Effector memory CD4-positive, alpha-beta T cell (primary cell): ENCODE measurements at regions not wholly inside any gene's neighbourhood (a gene's known extent, or its start where the extent isn't known, plus 50 kb on each side); places are given as distances from the start of the nearest gene placed in this dataset.
"Not testable (repeated sequence)": the region's sequence is repeated elsewhere in the genome, so short reads cannot be mapped to it uniquely, and the experiment has no call there.

Experiments used
- DNase-seq, 3 donors: peaks; one replicate each; pipeline ENCODE4 v3.0.0-alpha.2; 2020
- H3K27ac ChIP-seq: 2 replicates; pipeline ENCODE4 v1.7.0; 2013; ENCODE audit warnings: mild to moderate bottlenecking, low read length, moderate library complexity; ENCODE audit not compliant: insufficient read depth, poor library complexity, severe bottlenecking
- H3K27me3 ChIP-seq: replicated peaks from 2 replicates; pipeline ENCODE4 v1.7.0; 2013; ENCODE audit warnings: mild to moderate bottlenecking, low read length; ENCODE audit not compliant: insufficient read depth, control insufficient read depth, poor library complexity, severe bottlenecking
- H3K36me3 ChIP-seq: 2 replicates; pipeline ENCODE4 v1.7.0; 2013; ENCODE audit warnings: mild to moderate bottlenecking, low read length, moderate library complexity; ENCODE audit not compliant: control insufficient read depth, insufficient read depth
- H3K4me1 ChIP-seq: 2 replicates; pipeline ENCODE4 v1.7.0; 2013; ENCODE audit warnings: low read length, mild to moderate bottlenecking; ENCODE audit not compliant: control insufficient read depth, insufficient read depth, poor library complexity, severe bottlenecking
- H3K4me3 ChIP-seq: 2 replicates; pipeline ENCODE4 v1.7.0; 2013; ENCODE audit warnings: low read length, low read depth, mild to moderate bottlenecking; ENCODE audit not compliant: insufficient read depth, poor library complexity, severe bottlenecking
- H3K9me3 ChIP-seq: 2 replicates; pipeline ENCODE4 v1.7.0; 2013; ENCODE audit warnings: mild to moderate bottlenecking, low read length, moderate library complexity; ENCODE audit not compliant: control insufficient read depth

DNA sequence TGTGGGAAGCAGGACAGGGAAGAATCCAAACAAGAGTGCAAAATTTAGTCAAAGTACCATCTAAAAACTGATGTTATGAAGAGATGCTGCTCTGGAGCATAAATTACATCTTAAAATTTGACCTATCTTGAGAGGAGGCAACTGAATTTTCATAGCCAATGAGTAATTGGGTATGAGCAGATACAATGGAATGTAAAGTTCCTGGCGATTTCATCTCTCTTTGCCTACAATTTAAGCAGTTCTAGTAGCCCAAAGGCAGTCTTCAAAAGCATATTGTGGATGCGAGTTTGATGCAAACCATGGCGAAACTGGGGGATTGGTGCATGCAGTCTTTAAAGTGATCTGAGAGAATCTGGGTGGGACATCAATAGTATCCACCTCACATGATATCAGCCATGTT is 1265.9 kb downstream of the BRINP3 start:
- H3K36me3 ChIP-seq = no peaks in the 10 kb centered on the region
- no peak for DNase-seq

DNA sequence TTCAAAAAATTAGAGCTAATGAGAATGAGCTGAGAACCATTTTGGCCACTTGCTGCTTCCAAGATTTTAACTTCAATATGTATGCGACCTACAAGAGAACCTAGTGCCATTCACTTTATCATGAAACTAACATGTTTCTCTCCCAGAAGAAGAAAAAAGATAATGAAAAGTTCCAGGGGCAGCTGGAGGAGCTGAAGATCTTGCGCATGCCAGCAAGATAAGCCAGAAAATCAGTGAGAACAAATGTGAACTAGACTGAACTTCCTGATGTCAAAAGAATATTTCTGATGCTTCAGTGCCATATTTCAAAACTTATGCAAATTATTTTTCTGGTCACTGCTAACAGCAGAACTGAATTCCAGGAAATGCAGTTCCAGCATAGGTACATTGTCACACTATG is 1265.1 kb downstream of the BRINP3 start:
- no peaks in the 10 kb centered on the region for H3K9me3 ChIP-seq
- H3K4me3 ChIP-seq = no peak overlapping the region
- no peaks in the 10 kb centered on the region for H3K4me1 ChIP-seq
- no peak for DNase-seq
- H3K27ac ChIP-seq = no peak overlapping the region
- no peaks in the 10 kb centered on the region for H3K27me3 ChIP-seq
- H3K36me3 ChIP-seq = no peaks in the 10 kb centered on the region

More for the DNA sequence above, 1265.9 kb downstream of the BRINP3 start:
- no peak overlapping the region for H3K27ac ChIP-seq
- no peak overlapping the region for H3K4me3 ChIP-seq
- no peaks in the 10 kb centered on the region for H3K4me1 ChIP-seq
- no peaks in the 10 kb centered on the region for H3K27me3 ChIP-seq
- no peaks in the 10 kb centered on the region for H3K9me3 ChIP-seq

DNA sequence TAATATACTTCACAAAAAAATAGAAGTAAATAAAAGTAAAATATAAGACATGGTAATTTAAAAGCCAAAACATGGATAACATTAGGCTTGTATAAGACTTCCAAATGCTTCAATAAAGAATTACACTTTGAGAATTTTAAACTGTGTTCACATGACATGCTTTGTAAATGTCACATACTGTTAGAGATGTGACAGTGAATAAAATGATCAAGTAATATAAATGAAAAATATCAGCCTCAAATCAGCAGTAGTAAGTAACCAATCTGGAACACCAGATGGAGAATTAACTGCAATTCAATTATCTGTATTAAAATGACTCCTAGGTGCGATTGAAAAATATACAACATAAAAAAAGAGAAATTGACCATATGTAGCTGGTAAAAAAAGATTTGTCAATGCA is 1260.8 kb downstream of the BRINP3 start:
- Histone ChIP-seq H3K4me1 (no peaks in the 10 kb centered on the region), H3K27ac (no peak overlapping the region), H3K27me3 (no peaks in the 10 kb centered on the region), H3K36me3 (no peaks in the 10 kb centered on the region), H3K4me3 (no peak overlapping the region), H3K9me3 (no peaks in the 10 kb centered on the region)
- no peak for DNase-seq

DNA sequence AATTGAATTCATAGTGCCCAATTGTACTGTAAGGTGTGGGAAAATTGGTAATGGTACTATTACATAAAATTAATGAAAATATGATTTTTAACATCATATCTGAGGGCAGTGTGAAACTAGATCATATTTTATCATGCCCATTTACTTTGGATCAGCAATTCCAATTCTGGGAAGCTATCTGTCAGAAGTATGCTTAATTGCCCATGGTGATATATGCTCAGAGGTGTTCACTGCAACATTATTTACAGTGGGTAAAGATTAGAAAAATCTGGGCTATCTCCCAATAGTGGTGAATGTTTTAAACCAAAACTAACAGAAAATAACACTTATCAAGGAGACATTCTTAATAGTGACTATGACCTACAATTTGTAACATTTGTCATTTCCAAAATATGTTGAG is 1260.0 kb downstream of the BRINP3 start:
- no peaks in the 10 kb centered on the region for H3K36me3 ChIP-seq
- no peak for DNase-seq
- no peak overlapping the region for H3K27ac ChIP-seq
- H3K27me3 ChIP-seq = no peaks in the 10 kb centered on the region
- H3K4me1 ChIP-seq = no peaks in the 10 kb centered on the region
- no peak overlapping the region for H3K4me3 ChIP-seq
- H3K9me3 ChIP-seq = no peaks in the 10 kb centered on the region

DNA sequence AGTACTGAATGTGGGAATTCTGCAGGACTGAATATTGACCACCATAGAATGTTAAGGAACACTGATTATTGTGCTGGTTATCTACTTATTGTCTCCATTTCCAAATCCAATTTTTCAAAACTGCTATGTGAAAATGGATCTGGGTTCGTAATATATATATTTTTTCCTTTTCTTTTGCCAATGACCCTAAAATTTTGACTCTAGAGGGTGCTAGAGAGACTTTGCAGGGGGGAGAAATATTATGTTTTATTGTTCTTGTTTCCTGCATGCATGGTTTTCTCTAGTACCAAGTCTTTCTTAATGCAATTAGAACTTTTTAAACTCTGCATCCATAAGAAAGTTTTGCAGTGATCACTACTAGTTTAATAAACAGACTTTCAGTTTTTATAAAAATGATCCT is 1256.9 kb downstream of the BRINP3 start:
- DNase-seq = no peak
- Histone ChIP-seq H3K4me1 (no peaks in the 10 kb centered on the region), H3K27ac (no peak overlapping the region), H3K27me3 (no peaks in the 10 kb centered on the region), H3K9me3 (no peaks in the 10 kb centered on the region), H3K36me3 (no peaks in the 10 kb centered on the region), H3K4me3 (no peak overlapping the region)

DNA sequence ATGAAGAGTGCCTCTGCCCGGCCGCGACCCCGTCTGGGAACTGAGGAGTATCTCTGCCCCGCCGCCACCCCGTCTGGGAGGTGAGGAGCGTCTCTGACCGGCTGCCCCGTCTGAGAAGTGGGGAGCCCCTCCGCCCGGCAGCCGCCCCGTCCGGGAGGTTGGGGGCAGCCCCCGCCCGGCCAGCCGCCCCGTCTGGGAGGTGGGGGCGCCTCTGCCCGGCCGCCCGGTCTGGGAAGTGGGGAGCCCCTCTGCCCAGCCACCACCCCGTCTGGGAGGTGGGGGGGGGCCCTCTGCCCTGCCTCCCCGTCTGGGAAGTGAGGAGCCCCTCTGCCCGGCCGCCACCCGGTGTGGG is 1251.9 kb downstream of the BRINP3 start:
- not testable (repeated sequence) for H3K4me3 ChIP-seq, H3K36me3 ChIP-seq, H3K27me3 ChIP-seq, H3K4me1 ChIP-seq, H3K9me3 ChIP-seq, H3K27ac ChIP-seq, DNase-seq

DNA sequence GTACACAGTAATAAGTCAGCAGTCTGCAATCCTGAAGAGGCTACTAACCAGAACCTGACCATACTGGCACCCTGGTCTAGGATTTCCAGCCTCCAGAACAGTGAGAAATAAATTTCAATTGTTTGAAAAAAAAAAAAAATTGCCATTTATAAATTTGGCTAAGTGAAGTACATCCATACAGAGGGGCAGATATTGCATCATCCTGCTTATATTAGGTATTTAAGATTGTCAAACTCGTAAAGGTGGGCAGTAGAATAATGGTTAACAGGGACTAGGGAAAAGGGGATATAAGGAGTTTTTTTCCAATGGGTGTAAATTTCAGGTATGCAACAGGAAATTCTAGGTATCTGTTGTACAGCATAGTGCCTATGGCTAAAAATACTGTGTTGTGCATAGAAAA is 1250.9 kb downstream of the BRINP3 start:
- no peaks in the 10 kb centered on the region for H3K4me1 ChIP-seq
- no peak for DNase-seq
- H3K36me3 ChIP-seq = no peaks in the 10 kb centered on the region
- H3K4me3 ChIP-seq = no peak overlapping the region
- no peaks in the 10 kb centered on the region for H3K9me3 ChIP-seq
- H3K27ac ChIP-seq = no peak overlapping the region
- H3K27me3 ChIP-seq = no peaks in the 10 kb centered on the region

DNA sequence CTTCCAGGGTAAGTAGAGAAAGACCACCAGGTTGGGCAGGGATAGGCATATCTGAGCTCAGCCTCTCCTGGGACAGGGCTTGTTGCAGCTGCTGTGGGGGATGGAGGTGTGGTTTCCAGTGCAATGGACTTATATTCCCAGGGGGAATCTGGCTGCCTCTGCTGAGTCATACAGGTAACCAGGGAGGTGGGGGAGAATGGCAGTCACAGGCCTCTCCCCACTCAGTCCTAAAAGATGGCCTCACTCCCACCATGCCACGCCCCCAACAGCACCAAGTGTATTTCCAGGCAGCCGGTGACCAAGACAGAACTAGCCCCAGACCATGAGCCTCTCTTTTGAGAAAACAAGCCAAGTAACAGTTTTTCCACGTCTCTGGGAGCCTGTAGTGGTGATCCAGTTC is 1240.7 kb downstream of the BRINP3 start:
- Histone ChIP-seq H3K27me3 (no peaks in the 10 kb centered on the region), H3K27ac (no peak overlapping the region), H3K36me3 (no peaks in the 10 kb centered on the region), H3K4me3 (no peak overlapping the region), H3K4me1 (no peaks in the 10 kb centered on the region), H3K9me3 (no peaks in the 10 kb centered on the region)
- no peak for DNase-seq

DNA sequence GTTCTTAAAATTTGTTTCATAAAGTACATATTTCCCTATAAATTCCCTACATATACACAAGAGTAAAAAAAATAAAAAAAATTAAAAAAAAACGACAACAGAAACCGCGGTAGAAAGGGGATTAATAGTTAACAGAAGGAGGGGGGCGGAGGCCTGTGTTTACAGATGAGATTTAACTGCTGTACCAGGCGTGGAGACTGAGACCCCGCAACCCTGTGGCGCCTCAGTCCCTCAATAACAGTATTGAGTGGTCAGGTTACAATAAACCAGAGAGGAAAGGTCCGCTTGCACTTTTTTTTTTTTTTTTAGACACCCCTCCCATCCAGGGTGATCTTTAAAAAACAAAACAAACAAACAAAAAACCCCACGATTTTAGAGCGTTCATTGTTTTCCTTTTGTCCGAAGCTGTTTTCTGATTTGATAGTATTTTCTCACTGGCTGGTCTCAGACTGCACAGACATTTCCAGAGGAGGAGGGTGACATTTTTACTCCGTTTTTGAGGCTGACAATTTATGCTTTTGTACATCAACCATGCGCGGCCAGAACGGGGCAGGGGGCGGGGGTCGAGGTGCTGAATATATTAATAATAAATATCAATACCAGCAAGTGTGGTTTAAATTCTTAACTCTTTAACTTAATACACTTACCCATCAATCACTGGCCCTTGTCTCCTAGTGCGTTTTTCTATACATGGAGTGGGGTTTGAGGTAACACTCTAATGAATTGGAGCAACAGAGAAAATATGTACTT is 1223.9 kb downstream of the BRINP3 start:
- no peak overlapping the region for H3K4me3 ChIP-seq
- no peak overlapping the region for H3K27ac ChIP-seq
- no peak for DNase-seq
- H3K9me3 ChIP-seq = no peaks in the 10 kb centered on the region
- H3K27me3 ChIP-seq = no peaks in the 10 kb centered on the region
- H3K36me3 ChIP-seq = no peaks in the 10 kb centered on the region
- no peaks in the 10 kb centered on the region for H3K4me1 ChIP-seq

DNA sequence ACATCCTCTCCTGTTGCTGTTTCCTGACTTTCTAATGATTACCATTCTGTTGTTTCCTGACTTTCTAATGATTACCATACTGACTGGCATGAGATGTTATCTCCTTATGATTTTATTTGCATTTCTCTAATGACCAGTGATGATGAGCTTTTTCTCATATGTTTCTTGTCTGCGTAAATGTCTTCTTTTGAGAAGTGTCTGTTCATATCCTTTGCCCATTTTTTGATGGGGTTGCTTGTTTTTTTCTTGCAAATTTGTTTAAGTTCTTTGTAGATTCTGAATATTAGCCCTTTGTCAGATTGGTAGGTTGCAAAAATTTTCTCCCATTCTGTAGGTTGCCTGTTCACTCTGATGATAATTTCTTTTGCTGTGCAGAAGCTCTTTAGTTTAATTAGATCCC is 1216.5 kb downstream of the BRINP3 start:
- H3K36me3 ChIP-seq, H3K27me3 ChIP-seq, H3K4me1 ChIP-seq, H3K4me3 ChIP-seq, H3K9me3 ChIP-seq, H3K27ac ChIP-seq, DNase-seq: not testable (repeated sequence)
